ENCODE measurements at regions not wholly inside any gene's neighbourhood (a gene's known extent, or its start where the extent isn't known, plus 50 kb on each side); places are given as distances from the start of the nearest gene placed in this dataset.
"Not testable (repeated sequence)": the region's sequence is repeated elsewhere in the genome, so short reads cannot be mapped to it uniquely, and the experiment has no call there.

GRCh38 chr12:75870878-75871277 lies 160.7 kb downstream of the PHLDA1 start:
- DNase-seq (ENCODE audit: low spot score) = no peak

- DNase-seq (ENCODE audit: low spot score) = no peak
Observed at GRCh38 chr12:75868501-75868900, 163.1 kb downstream of the PHLDA1 start.

DNA sequence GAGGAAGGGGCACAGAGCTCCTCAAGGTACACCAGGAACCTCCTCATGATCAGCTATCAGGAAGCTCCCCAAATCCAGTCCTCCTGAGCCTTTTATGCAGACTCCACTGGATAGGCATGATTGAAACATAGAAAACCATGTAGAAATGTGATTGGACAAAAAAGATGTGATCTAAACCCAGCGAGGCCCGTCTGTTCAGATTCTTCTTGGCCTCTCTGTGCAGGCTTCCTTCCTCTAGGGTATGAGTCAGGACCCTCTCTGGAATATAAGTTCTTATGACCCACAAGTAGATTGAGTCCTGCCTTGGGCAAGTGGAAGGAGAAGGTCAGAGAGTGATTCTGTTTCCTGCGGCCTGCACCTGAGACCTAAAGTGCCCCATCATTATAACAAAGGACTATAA lies 166.3 kb downstream of the PHLDA1 start:
- no peak for DNase-seq (ENCODE audit: low spot score)

GRCh38 chr12:75864161-75864560 lies 167.4 kb downstream of the PHLDA1 start:
- no peak for DNase-seq (ENCODE audit: low spot score)

GRCh38 chr12:75863533-75863932 lies 168.0 kb downstream of the PHLDA1 start:
- no peak for DNase-seq (ENCODE audit: low spot score)

DNA sequence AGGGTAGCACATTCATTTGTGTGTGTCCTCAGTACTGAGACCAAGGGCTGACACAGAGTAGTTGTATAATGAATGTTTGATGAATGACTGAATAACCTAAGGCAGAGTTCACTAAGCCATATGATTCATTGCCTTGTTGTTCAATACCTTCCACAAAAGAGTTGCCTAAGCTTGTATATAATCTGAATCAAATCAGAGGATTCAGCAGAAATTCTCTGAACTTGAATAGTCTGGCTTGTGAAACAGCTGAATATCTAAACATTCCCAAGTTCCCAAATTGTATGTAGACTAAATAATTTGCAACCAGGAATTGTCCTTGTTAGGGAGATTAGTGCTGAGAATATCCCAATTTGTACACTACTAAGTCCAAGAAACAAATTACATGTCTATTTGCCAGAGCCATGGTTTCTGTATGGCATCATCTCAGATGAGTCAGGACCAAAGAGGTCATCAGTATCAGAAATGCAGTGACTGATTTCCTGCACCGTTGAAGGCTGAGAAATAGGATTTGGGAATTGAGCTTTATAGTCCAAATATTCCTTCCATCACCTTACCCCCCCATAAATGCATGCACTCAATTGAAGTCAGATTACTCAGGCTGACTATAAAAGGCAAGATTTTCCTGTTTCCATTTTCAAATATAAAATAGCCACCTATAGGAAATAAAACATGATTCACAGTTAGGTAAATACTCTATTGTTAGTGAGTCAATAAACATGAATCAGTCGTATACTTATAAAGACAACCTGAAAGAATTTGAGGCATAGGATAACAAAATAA lies 168.7 kb downstream of the PHLDA1 start:
- no peak for DNase-seq (ENCODE audit: low spot score)

DNA sequence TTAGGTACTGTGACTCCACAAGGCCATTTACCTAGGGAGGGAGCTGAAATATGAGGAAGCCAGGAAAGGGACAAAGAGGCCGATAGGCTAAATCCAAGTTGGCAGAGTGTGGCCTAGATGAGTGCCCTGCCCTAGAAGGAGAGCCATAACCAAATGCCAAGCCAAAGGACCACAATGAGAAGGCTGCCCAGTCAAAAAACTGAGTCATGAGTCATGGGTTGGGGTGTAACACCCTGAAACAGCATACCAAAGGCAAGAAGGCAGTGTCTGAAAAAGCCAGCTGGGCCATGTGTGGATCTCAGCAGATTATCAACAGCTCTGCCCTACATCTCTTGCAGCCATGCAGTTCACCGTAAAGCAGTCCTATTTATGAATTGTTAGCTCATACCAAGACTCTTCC lies 171.7 kb downstream of the PHLDA1 start:
- no peak for DNase-seq (ENCODE audit: low spot score)

DNA sequence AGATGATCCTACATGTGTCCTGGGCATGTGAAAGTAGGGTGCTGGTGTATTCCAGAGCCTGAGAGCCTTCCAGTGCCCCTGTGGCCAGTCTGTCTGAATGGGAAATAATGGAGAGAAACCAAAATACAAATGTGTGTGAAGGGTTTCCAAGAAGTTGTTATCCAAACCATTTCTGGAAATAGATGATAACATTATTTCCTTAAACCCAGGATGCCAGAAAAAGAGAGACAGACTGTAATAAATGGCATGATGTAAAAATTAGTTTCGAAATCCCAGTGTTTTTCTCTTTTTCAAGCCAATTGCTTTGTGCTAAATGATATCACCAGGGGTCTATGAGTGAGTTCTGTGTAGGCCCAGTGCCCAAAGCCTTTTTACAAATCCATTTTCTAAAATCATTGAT lies 175.3 kb downstream of the PHLDA1 start:
- no peak for DNase-seq (ENCODE audit: low spot score)

- DNase-seq (ENCODE audit: low spot score) = no peak
Observed at GRCh38 chr12:75855360-75855759, 176.2 kb downstream of the PHLDA1 start.

DNA sequence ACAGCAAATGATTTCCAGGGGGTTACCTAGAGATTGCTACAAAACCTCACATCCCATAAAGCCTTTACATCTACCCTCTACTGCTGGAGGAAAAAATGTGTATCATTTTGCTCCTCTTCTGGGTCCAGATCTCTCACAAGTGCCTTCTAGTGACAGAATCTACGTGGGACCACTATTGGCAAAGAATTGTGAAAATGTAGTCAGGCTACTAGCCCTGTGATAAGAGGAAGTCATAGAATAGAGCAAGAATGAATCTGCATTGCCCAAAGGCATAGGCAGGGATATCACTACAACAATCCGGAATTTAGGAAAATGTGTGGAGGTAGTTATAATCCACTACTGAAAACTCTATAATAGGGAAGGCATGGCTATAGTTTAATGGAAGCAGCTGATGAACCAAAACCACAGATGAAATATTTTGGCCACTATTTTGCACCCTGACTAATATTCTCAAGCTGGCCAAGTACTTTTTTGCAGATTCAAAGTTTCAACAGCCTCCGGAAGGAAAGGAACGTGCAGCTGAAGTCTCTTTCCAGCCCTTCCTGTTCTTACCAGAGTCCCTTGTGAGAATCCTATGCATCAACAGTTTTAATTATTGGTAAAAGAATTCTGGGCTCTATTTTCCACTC lies 176.8 kb downstream of the PHLDA1 start:
- no peak for DNase-seq (ENCODE audit: low spot score)

DNA sequence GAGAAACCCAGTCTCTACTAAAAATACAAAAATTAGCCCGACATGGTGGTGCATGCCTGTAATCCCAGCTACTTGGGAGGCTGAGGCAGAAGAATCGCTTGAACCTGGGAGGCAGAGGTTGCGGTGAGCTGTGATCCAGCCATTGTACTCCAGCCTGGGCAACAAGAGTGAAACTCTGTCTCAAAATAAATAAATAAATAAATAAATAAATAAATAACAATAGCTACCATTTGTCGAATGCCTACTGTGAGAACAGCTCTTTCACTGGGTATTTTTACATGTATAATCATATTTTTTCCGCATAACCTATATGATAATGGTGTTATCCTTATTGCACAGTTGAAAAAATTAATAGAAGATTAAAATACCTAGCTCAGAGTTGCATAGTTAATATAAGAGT lies 177.4 kb downstream of the PHLDA1 start:
- DNase-seq (ENCODE audit: low spot score) = not testable (repeated sequence)

DNA sequence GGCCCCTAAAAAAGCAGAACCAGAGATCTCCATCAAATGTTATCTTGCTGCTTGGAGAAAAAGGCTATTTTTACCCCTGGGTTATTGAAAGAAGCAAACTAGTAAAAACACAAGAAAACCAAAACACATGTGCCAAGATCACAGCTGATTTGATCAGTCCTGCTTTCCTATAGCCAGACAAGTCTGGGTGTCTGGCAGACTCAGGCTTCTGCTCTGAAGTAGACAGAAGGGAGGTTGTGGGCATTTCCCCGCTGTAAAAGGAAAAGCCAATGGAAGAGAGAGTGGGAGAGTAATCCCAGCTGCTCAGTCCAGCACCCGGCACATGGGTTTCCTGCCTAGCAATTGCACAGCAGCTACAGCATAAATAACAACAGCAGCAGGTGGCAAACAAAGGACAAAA lies 177.9 kb downstream of the PHLDA1 start:
- no peak for DNase-seq (ENCODE audit: low spot score)

DNA sequence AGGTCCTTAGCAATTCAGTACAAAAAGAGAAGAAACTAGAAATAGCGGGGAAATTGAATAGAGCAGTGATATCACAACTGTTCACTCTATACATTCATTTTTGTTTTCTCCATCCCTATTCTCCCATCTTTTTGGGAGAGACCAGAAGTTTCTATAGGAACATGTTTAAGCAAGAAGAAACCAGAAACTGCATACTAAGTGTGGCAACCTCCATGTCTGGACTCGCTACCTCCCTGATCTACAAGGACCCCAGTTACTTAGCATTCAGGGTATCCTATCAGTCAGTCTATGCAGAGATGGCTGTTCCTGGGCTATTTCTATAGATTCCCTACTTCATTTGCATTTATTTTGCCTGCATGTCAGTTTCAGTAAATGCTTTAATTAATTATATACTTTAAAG lies 178.6 kb downstream of the PHLDA1 start:
- no peak for DNase-seq (ENCODE audit: low spot score)

DNA sequence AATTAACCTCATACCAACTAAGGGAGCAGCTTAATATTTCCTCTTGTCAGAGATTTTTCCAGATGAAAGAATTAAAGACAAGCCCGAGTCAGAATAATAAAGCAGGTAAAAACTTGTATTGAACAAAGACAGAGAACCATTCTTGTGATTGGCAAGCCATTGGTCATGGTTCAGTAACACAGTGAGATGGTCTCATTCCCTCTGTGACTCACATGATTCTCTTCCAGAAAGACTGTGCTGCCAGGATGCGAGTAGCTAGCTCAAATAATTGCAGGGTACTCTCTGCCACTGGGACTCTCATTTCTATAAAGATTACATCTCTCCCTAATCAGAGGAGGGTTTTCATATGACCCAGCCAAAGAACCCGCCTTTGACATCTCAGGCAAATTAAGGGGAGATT lies 179.4 kb downstream of the PHLDA1 start:
- no peak for DNase-seq (ENCODE audit: low spot score)

DNA sequence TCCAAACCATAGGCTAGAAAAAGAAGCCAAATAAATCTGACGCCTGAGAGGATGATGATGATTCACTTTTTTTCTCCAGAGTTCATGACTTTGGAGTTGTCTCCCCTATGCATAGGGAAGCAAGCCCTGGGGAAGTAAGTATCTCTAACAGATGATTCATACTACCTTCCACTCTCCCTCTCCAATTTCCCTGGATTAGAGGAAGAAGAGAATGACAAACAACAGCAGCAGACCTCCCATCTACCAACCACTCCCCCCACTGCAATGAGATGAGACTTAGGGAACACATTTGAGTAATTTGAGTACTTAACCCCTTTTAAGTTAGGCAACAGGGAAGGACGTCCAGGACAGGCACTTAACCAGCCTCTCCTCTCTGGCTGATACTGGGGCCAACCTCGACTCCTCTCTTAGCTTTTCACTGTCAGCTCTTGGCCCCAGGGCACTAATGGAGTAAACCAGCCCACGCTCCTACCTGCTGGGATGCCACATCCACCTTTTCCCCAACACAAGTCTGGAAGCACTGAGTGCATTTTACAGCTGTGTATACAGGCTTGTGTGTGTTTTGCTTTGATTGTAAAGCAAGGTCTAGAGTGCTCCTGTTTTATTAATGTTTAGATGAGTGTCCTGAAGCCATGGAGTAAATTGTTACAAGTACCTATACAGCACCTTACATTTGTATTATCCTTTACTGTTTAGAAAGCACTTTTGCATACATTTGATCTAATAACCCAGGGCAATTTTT lies 180.7 kb downstream of the PHLDA1 start:
- DNase-seq (ENCODE audit: low spot score) = no peak

- no peak for DNase-seq (ENCODE audit: low spot score)
Observed at GRCh38 chr12:75848961-75849360, 182.6 kb downstream of the PHLDA1 start.

- DNase-seq (ENCODE audit: low spot score) = no peak
Observed at GRCh38 chr12:75848431-75848925, 183.1 kb downstream of the PHLDA1 start.

DNA sequence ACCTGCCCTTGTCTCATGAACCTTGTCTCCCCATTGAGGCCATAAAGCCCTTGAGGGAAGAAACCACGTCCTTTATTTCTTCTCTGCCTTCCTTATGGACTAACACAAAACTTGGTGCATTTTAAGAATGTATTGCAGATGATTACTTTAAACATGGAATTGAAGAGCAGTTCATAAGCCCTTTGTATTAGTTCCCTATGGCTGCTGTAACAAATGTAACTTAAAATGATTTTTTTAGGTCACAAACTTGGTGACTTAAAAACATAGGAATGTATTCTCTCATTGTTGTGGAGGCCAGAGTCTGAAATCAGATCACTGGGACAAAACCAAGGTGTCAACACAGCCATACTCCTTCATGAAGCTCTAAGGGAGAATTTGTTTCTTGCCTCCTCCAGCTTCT lies 185.5 kb downstream of the PHLDA1 start:
- DNase-seq (ENCODE audit: low spot score) = no peak

GRCh38 chr12:75844985-75845384 lies 186.6 kb downstream of the PHLDA1 start:
- DNase-seq (ENCODE audit: low spot score) = no peak

DNA sequence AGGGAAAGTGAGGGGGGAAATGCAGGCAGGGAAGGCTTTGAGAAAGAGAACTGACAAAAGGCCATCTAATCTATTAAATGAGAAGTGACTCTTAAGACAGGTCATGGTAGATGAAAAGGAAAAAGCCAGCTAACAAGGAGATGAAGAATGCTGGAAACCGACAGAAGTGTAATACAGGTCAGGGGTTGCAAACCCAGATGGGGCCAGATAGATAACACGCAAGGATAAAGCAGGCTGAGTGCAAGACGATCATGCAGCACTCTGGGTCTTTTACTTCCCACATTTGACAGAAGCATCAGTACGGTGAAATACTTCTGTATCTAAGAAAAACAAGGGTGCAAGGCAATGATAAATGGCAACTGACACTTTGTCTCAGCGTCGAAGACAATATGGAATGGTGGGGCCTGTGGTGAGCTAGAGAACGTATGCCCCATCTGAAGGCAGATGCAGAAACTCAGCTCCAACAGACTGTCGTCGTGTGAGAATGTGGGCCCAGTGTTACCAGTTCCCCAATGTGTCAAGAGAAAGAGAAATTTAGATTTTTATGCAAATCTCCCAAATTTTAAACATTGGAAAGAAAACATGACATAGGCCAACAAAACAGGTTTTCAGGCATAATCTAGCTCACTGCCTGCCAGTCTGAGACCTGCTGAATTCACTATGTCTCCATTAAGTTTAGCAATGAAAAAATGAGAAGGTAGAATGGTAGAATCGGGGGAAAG lies 187.4 kb downstream of the PHLDA1 start:
- no peak for DNase-seq (ENCODE audit: low spot score)

GRCh38 chr12:75842090-75842489 lies 189.5 kb downstream of the PHLDA1 start:
- DNase-seq (ENCODE audit: low spot score) = no peak

GRCh38 chr12:75840994-75841355 lies 190.6 kb downstream of the PHLDA1 start:
- no peak for DNase-seq (ENCODE audit: low spot score)
